ENCODE measurements at regions not wholly inside any gene's neighbourhood (a gene's known extent, or its start where the extent isn't known, plus 50 kb on each side); places are given as distances from the start of the nearest gene placed in this dataset.
"Not testable (repeated sequence)": the region's sequence is repeated elsewhere in the genome, so short reads cannot be mapped to it uniquely, and the experiment has no call there.

- no peak overlapping the region for H3K9ac ChIP-seq (ENCODE audit: low read length)
Observed at GRCh38 chr3:18987070-18987469, 161.2 kb upstream of the KCNH8 start.

GRCh38 chr3:18982920-18983319, 165.4 kb upstream of the KCNH8 start:
- H3K4me3 ChIP-seq (ENCODE audit: low read length), result no peak overlapping the region
- peaks cover 2% of the 10 kb centered on the region for H3K4me1 ChIP-seq (ENCODE audit: control insufficient read depth, insufficient read depth, low read length)
- no peaks in the 10 kb centered on the region for H3K9me3 ChIP-seq (ENCODE audit: control insufficient read depth, low read length)
- H3K36me3 ChIP-seq (ENCODE audit: control insufficient read depth, insufficient read depth, low read length), result no peaks in the 10 kb centered on the region
- H3K27me3 ChIP-seq (ENCODE audit: control insufficient read depth, insufficient read depth, low read length), result no peaks in the 10 kb centered on the region
- H3K9ac ChIP-seq (ENCODE audit: low read length), result no peak overlapping the region

More at GRCh38 chr3:18987070-18987469, 161.2 kb upstream of the KCNH8 start:
- Histone ChIP-seq H3K36me3 (ENCODE audit: control insufficient read depth, insufficient read depth, low read length) (no peaks in the 10 kb centered on the region), H3K9me3 (ENCODE audit: control insufficient read depth, low read length) (no peaks in the 10 kb centered on the region), H3K4me1 (ENCODE audit: control insufficient read depth, insufficient read depth, low read length) (peaks cover 5% of the 10 kb centered on the region), H3K4me3 (ENCODE audit: low read length) (no peak overlapping the region), H3K27me3 (ENCODE audit: control insufficient read depth, insufficient read depth, low read length) (no peaks in the 10 kb centered on the region)

- H3K4me1 ChIP-seq (ENCODE audit: control insufficient read depth, insufficient read depth, low read length); H3K27me3 ChIP-seq (ENCODE audit: control insufficient read depth, insufficient read depth, low read length); H3K9ac ChIP-seq (ENCODE audit: low read length); H3K36me3 ChIP-seq (ENCODE audit: control insufficient read depth, insufficient read depth, low read length); H3K4me3 ChIP-seq (ENCODE audit: low read length); H3K9me3 ChIP-seq (ENCODE audit: control insufficient read depth, low read length): not testable (repeated sequence)
Observed at GRCh38 chr3:18976102-18976501, 172.2 kb upstream of the KCNH8 start.

- H3K4me1 ChIP-seq (ENCODE audit: control insufficient read depth, insufficient read depth, low read length), result no peaks in the 10 kb centered on the region
- no peaks in the 10 kb centered on the region for H3K9me3 ChIP-seq (ENCODE audit: control insufficient read depth, low read length)
- H3K36me3 ChIP-seq (ENCODE audit: control insufficient read depth, insufficient read depth, low read length), result no peaks in the 10 kb centered on the region
- H3K9ac ChIP-seq (ENCODE audit: low read length), result no peak overlapping the region
- no peak overlapping the region for H3K4me3 ChIP-seq (ENCODE audit: low read length)
- H3K27me3 ChIP-seq (ENCODE audit: control insufficient read depth, insufficient read depth, low read length), result no peaks in the 10 kb centered on the region
Observed at GRCh38 chr3:18968120-18968519, 180.2 kb upstream of the KCNH8 start.

- Histone ChIP-seq H3K27me3 (ENCODE audit: control insufficient read depth, insufficient read depth, low read length) (no peaks in the 10 kb centered on the region), H3K4me3 (ENCODE audit: low read length) (no peak overlapping the region), H3K4me1 (ENCODE audit: control insufficient read depth, insufficient read depth, low read length) (no peaks in the 10 kb centered on the region), H3K9ac (ENCODE audit: low read length) (no peak overlapping the region), H3K36me3 (ENCODE audit: control insufficient read depth, insufficient read depth, low read length) (no peaks in the 10 kb centered on the region), H3K9me3 (ENCODE audit: control insufficient read depth, low read length) (no peaks in the 10 kb centered on the region)
Observed at GRCh38 chr3:18965781-18966180, 182.5 kb upstream of the KCNH8 start.

- no peaks in the 10 kb centered on the region for H3K27me3 ChIP-seq (ENCODE audit: control insufficient read depth, insufficient read depth, low read length)
- H3K9ac ChIP-seq (ENCODE audit: low read length), result no peak overlapping the region
- H3K9me3 ChIP-seq (ENCODE audit: control insufficient read depth, low read length), result no peaks in the 10 kb centered on the region
- H3K36me3 ChIP-seq (ENCODE audit: control insufficient read depth, insufficient read depth, low read length), result no peaks in the 10 kb centered on the region
- H3K4me3 ChIP-seq (ENCODE audit: low read length), result no peak overlapping the region
- H3K4me1 ChIP-seq (ENCODE audit: control insufficient read depth, insufficient read depth, low read length), result no peaks in the 10 kb centered on the region
Observed at GRCh38 chr3:18964640-18965039, 183.7 kb upstream of the KCNH8 start.

GRCh38 chr3:18951333-18951732, 197.0 kb upstream of the KCNH8 start:
- Histone ChIP-seq H3K4me3 (ENCODE audit: low read length) (no peak overlapping the region), H3K27me3 (ENCODE audit: control insufficient read depth, insufficient read depth, low read length) (no peaks in the 10 kb centered on the region)

GRCh38 chr3:18946524-18946923, 201.8 kb upstream of the KCNH8 start:
- Histone ChIP-seq H3K9me3 (ENCODE audit: control insufficient read depth, low read length) (no peaks in the 10 kb centered on the region), H3K9ac (ENCODE audit: low read length) (no peak overlapping the region), H3K36me3 (ENCODE audit: control insufficient read depth, insufficient read depth, low read length) (no peaks in the 10 kb centered on the region), H3K27me3 (ENCODE audit: control insufficient read depth, insufficient read depth, low read length) (no peaks in the 10 kb centered on the region), H3K4me3 (ENCODE audit: low read length) (no peak overlapping the region), H3K4me1 (ENCODE audit: control insufficient read depth, insufficient read depth, low read length) (no peaks in the 10 kb centered on the region)

More at GRCh38 chr3:18951333-18951732, 197.0 kb upstream of the KCNH8 start:
- H3K36me3 ChIP-seq (ENCODE audit: control insufficient read depth, insufficient read depth, low read length), result no peaks in the 10 kb centered on the region
- H3K4me1 ChIP-seq (ENCODE audit: control insufficient read depth, insufficient read depth, low read length), result no peaks in the 10 kb centered on the region
- H3K9ac ChIP-seq (ENCODE audit: low read length), result no peak overlapping the region
- H3K9me3 ChIP-seq (ENCODE audit: control insufficient read depth, low read length), result no peaks in the 10 kb centered on the region

GRCh38 chr3:18937574-18937973, 210.7 kb upstream of the KCNH8 start:
- no peak overlapping the region for H3K4me3 ChIP-seq (ENCODE audit: low read length)
- no peaks in the 10 kb centered on the region for H3K4me1 ChIP-seq (ENCODE audit: control insufficient read depth, insufficient read depth, low read length)
- no peaks in the 10 kb centered on the region for H3K27me3 ChIP-seq (ENCODE audit: control insufficient read depth, insufficient read depth, low read length)
- H3K9me3 ChIP-seq (ENCODE audit: control insufficient read depth, low read length), result no peaks in the 10 kb centered on the region
- no peak overlapping the region for H3K9ac ChIP-seq (ENCODE audit: low read length)
- no peaks in the 10 kb centered on the region for H3K36me3 ChIP-seq (ENCODE audit: control insufficient read depth, insufficient read depth, low read length)

GRCh38 chr3:18919158-18919557, 229.2 kb upstream of the KCNH8 start:
- no peak overlapping the region for H3K4me3 ChIP-seq (ENCODE audit: low read length)
- H3K27me3 ChIP-seq (ENCODE audit: control insufficient read depth, insufficient read depth, low read length), result no peaks in the 10 kb centered on the region
- H3K9ac ChIP-seq (ENCODE audit: low read length), result no peak overlapping the region
- H3K36me3 ChIP-seq (ENCODE audit: control insufficient read depth, insufficient read depth, low read length), result no peaks in the 10 kb centered on the region
- H3K4me1 ChIP-seq (ENCODE audit: control insufficient read depth, insufficient read depth, low read length), result no peaks in the 10 kb centered on the region
- H3K9me3 ChIP-seq (ENCODE audit: control insufficient read depth, low read length), result no peaks in the 10 kb centered on the region

GRCh38 chr3:18917923-18918322, 230.4 kb upstream of the KCNH8 start:
- H3K27me3 ChIP-seq (ENCODE audit: control insufficient read depth, insufficient read depth, low read length), result no peaks in the 10 kb centered on the region
- H3K4me3 ChIP-seq (ENCODE audit: low read length), result no peak overlapping the region
- no peak overlapping the region for H3K9ac ChIP-seq (ENCODE audit: low read length)
- H3K4me1 ChIP-seq (ENCODE audit: control insufficient read depth, insufficient read depth, low read length), result no peaks in the 10 kb centered on the region
- no peaks in the 10 kb centered on the region for H3K9me3 ChIP-seq (ENCODE audit: control insufficient read depth, low read length)
- no peaks in the 10 kb centered on the region for H3K36me3 ChIP-seq (ENCODE audit: control insufficient read depth, insufficient read depth, low read length)

- Histone ChIP-seq H3K9ac (ENCODE audit: low read length) (no peak overlapping the region), H3K27me3 (ENCODE audit: control insufficient read depth, insufficient read depth, low read length) (no peaks in the 10 kb centered on the region), H3K9me3 (ENCODE audit: control insufficient read depth, low read length) (no peaks in the 10 kb centered on the region), H3K4me3 (ENCODE audit: low read length) (no peak overlapping the region), H3K4me1 (ENCODE audit: control insufficient read depth, insufficient read depth, low read length) (no peaks in the 10 kb centered on the region), H3K36me3 (ENCODE audit: control insufficient read depth, insufficient read depth, low read length) (no peaks in the 10 kb centered on the region)
Observed at GRCh38 chr3:18902081-18902793, 246.1 kb upstream of the KCNH8 start.

- H3K27me3 ChIP-seq (ENCODE audit: control insufficient read depth, insufficient read depth, low read length), result no peaks in the 10 kb centered on the region
- H3K9ac ChIP-seq (ENCODE audit: low read length), result no peak overlapping the region
- H3K9me3 ChIP-seq (ENCODE audit: control insufficient read depth, low read length), result no peaks in the 10 kb centered on the region
- H3K4me3 ChIP-seq (ENCODE audit: low read length), result no peak overlapping the region
- no peaks in the 10 kb centered on the region for H3K4me1 ChIP-seq (ENCODE audit: control insufficient read depth, insufficient read depth, low read length)
- H3K36me3 ChIP-seq (ENCODE audit: control insufficient read depth, insufficient read depth, low read length), result no peaks in the 10 kb centered on the region
Observed at GRCh38 chr3:18901571-18901970, 246.7 kb upstream of the KCNH8 start.
